HPDE6-E6E7 (cell line): ENCODE measurements at regions not wholly inside any gene's neighbourhood (a gene's known extent, or its start where the extent isn't known, plus 50 kb on each side); places are given as distances from the start of the nearest gene placed in this dataset.

ENCODE experiments used
- DNase-seq: peaks from one replicate; pipeline ENCODE4 v3.0.0; 2011; ENCODE audit warnings: missing footprints; ENCODE audit errors: extremely low spot score

DNA sequence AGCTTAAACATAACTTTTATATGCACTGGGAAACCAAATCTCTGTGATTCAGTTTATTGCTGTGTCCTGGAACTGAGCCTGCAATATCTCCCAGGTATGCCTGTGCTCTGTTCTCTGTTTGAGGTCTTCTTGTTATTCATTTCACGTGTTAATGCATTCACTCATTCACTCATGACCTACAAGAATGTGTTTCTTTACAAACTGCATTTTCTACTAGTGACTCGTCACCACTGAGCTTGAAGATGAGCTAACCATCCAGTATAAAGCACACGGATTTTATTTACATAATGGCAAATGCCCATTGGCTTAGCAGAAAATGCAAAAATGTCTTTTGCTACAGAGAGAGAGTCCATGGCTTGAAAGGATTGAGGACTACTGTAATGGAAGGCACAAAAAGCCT lies 75.0 kb upstream of the DUSP10 start:
- DNase-seq = no peak

DNA sequence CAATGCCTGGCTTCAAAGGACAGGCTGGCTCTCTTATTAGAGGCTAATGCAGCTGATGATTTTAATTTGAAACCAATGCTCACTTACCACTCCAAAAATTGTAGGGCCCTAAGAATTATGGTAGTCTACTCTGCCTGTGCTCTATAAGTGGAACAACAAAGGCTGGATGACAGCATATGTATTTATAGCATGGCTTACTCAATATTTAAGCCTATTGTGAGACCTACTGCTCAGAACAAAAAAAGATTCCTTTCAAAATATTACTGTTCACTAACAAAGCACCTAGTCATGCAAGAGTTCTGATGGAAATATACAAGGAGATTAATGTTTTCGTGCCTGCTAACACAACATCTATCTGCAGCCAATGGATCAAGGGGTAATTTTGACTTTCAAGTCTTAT lies 73.8 kb upstream of the DUSP10 start:
- no peak for DNase-seq

DNA sequence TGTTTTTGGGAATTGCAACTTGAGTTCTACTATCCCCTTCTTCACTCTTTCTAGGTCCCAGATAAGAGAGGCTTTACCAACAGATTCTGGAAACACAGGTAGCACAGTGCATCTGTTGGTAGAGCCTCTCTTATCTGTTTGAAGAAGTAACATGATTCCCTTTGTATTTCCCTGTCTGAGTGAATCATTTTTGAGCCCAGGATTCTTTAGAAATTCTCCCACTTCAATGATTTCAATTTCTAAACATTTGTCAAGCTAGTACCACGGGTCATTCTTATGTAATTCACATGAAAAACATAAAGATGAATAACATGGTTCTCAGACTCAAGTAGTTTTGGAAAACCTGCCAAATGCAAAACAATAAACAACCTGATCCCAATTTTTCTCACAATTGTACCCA lies 72.0 kb upstream of the DUSP10 start:
- no peak for DNase-seq

DNA sequence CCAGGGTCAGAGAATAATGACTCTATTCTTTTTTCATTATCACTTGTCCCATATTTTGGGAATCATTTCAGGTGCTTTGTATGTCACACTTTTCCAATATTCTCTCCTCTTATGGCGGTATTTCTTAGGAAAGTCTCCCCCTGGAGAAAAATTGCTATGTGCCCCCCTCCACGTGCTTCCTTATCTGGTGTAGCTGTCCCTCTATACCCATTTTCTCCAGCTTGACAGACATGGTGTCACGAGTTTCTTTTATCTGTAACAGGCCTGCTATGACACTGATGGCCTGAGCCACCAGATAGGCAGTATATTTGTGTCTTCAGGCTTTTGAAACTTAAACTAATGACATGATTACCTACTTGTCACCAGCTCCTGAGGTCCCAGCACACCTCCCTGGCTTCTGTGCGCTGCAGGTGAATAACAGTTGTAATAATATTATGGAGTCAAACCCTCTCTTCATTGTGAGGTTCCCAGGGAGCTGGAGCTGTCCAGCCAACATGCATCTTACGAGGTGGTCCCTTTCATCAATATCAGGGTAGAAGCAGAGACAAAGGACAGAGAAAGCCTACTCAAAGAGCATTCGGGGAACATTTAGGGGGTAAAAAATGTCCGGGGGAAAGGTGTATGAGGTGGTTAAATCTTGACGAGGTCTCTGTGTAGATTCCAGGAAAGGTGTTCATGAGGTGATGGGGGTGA lies 71.2 kb upstream of the DUSP10 start:
- DNase-seq = no peak

DNA sequence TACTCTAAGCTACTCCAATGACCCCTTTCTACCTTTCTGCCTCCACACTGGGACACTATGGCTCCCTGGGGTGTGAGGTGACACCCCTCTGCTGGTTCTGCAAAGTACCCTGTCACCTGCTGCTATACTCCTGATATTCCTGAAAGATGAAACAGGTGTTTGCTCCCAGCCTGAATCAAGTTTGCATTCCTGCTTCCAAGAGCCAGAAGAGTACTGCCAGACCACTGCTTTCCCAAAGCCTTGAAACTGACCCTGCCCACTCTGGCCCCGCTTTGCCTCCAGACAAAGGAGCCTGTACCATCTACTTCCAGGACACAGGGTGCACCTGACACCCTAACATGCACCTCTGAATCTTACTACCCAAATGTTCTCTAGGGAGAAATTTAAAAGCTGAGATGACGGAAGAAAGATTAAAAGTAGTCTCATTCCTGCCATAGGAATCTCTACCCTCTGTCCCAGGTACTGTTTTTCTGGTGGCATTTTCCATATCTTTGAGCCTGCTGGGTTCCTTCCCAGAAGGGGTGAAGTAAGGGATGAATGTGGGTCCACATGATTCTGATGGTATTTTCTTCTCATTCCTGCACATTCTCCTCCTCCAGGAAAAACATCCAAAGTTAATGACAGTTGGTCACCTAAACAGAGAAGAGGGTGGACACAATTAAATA lies 70.3 kb upstream of the DUSP10 start:
- DNase-seq = no peak

DNA sequence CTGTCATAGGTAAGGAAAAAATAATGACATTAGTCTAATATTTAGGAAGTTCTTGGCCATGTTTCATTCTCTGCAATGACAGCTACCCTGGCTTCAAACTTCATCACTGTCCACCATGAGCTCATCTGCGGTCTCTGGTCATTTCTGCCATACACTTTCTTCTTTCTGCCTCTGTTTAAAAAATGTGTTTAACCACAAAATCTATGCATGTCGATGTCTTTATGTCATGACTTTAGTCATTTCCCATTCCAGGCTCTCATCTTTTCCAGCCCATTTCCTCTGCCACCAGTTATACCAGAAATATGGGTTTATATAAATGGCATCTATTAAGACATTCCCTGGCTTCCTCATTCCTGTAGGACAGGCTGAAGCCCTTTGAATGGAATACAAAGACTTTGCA lies 68.5 kb upstream of the DUSP10 start:
- DNase-seq = peak; percentile 61

DNA sequence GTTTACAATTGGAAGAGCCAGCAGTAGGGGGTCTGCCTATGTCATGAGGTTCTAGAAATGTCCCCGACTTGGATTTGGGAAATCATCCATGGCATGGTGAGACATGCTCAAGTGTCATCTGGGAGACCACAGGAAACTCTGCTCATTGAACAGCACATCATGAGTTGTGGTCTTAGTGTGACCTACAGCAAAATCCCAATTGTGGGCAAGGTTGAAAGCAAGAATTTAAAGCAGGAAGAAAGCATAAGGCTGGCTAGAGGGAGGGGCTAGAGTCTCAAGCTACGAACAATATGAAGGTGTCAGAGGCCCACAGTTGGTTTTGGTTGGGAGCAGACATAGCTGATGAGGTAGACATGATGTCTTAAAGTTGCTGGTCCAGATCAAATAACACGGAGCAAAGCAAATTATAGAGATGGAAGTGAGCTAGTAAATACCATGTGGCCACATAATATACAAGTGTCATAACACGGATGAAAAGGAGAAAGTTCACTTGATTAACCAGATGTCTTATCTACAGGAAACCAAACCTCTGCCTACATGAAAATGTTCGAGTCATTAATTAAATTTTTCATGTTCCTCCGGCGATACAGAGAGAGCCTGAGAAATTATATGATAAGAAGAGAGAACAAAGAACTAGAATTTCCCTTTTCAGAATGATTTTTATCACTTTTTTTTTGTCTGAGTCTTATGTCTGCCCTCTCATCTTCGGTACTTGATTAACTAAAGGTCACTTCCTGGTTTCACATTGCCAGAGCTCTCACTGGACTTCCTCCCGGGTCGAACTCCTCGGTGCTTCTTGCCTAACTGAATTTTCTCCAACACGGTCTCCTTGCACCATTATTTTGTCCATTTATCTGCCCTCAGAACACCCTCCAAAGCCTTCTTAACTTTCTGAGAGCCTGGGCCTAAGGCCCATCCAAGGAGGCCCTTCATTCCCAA lies 67.5 kb upstream of the DUSP10 start:
- DNase-seq = no peak

DNA sequence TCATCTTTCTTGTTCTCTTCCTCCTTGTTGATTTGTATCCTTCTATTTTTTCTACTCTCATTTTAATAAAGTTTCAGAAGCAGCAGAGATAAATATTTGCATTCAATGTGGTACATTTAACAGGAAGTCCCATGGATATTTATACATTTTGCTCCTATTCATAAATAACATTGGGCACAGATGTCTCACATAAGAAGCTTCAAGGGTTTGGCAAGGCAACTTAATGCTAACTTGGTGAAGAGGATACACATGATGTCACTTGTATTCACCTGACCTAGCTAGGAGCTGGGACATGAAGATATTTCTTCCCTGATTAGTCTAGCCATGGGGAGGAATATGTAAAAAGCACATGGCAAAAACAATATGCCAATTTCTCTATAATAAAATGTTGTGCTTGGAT lies 65.1 kb upstream of the DUSP10 start:
- no peak for DNase-seq

DNA sequence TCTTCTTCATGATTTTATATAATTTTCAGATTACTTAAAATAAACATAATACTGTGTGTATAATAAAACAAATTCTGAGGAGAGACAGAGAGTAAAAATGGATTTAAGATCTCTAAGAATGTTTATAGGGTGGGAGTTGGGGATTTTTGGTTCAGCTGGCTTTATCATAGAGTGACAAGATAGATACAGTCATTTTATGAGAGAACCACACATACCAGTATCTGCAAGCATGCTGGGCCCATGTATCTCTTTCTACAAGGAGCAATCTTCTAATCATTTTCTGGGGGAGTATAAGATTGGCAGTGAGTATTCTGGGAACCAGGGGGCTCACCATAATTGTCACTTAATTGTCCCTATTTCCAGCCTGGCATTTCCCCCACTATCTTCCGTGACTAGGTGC lies 64.3 kb upstream of the DUSP10 start:
- DNase-seq = no peak

DNA sequence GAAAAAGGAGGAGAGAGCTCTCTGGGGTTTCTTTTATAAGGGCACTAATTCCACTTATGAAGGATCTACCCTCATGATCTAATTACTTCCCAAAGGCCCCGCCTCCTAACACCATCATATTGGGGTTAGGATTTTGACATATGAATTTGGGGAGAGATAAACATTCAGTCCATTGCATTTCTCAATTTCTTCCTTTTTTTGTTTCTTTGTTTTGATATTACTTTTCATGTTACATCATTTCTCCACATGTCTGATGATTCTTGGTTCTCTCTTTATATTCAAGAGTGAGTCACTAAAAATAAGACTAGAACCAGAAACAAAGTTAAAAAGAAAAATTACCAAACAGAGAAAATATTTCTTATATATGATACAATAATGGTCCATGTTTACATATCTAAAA lies 63.2 kb upstream of the DUSP10 start:
- no peak for DNase-seq

DNA sequence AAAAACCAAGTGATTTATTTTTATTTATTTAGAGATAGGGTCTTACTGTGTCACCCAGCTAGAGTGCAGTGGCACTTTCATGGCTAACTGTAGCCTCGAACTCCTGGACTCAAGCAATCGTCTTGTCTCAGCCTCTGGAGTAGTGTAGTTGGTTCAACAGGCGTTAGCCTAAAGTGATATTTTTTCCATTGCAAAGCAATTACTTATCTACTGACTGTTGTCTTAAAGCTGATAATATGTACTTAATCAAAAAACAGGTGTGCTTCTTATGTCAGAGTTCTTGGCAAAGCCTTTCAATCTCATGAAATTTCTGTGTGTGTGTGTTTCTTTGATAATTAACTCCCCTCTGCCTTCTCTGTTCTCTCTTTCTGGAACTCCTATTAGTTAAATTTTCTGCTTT lies 62.4 kb upstream of the DUSP10 start:
- DNase-seq = no peak

DNA sequence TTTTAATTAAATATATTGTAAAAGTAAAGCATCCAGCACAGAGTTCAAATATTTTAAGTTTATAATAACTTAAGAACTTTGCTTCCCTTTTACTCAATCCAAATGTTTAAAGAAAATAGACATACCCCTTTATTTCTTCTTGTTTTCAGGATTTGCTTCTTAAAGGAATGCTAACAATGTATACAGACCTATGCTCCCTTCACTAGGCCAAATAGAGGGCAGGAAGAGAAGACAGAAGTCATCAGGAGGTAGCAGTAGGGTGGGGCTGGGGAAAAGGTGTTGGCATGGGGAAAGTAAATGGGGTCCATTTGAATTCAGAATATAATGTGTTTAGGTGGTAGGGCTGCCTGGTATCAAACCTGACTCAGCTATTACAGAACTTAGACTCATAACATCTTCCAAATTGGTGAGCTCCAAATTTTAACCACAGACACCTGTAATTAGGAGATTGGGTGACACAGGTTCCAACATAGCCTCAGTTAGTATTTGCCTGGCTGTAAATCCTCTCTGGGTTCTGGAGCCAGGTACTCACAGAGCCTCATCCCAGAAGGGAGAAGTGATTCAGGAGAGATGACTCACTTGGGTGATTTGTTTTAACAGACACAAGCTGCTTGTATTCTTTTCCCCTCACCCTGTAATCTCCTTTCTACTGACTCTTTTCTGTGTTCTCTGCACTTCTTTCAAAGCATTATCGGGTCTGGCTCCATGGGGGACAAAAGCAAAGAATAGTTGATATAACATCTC lies 60.1 kb upstream of the DUSP10 start:
- DNase-seq = peak; percentile 77

DNA sequence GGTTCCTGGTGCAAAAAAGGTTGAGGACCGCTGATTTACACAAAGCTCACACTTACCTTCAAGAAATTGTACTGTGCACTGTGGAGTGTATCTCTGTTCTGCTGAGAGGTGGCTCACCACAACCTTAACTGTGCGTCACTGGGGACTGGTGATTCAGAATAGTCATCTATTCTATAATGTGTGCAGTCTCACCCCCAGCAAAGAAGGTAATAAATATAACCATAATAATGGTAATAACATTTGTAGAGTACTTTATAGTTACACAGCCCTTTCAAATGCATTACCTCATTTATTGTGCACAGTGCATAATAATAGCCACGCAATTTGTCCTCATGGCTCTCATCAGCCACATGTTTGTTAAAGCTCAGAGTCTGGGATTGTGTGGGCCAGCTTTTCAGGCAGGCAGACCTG lies 59.4 kb upstream of the DUSP10 start:
- DNase-seq = no peak

DNA sequence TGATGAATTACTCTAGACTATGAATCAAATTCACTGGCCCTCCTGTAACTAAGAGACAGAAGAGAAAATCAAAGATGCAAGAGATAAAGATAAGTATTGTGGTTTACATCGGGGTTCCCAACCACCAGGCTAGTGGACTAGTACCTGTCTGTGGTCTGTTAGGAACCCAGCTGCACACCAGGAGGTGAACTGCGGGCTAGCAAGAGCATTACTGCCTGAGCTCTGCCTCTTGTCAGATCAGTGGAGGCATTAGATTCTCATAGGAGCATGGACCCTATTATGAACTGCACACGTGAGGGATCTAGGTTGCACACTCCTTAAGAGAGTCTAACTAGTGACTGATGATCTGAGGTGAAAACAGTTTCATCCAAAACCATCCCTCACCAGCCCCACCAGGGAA lies 58.9 kb upstream of the DUSP10 start:
- no peak for DNase-seq

DNA sequence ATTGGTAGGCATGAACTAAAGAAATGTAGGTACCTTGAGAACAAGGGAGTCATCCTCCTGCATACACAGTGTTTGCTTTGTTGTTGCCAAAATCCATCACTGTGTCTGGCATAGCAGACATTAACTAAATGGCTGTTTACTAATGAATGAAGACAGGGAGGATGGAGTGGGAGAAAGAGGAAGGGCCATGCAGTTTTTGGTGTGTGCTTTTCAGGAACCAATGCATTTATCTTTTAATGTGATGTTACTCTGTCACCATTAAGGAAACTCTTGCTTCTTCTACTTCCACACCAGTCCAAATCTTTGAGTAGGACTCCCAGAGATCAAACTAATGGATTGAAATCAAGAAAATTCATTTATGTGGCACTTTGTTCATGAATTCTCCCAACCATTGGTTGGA lies 55.6 kb upstream of the DUSP10 start:
- no peak for DNase-seq

DNA sequence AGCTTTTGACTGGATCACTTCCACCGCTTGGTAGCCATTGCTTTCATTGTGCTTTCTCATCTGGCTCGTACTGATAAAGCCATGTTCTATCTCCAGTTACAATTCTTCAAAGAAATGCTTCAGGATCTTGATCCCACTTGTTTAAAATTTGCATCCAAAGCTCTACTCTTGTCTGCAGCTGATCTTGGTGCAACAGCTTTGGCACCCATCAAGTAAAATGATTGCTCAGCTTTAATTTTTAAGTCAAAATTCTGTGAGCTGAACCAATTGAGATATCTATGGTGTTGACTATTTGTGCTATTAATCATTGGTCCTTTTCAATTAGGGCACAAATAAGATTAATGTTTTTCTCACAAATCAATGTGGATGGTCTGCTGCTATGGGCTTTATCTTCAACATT lies 54.8 kb upstream of the DUSP10 start:
- DNase-seq = no peak

DNA sequence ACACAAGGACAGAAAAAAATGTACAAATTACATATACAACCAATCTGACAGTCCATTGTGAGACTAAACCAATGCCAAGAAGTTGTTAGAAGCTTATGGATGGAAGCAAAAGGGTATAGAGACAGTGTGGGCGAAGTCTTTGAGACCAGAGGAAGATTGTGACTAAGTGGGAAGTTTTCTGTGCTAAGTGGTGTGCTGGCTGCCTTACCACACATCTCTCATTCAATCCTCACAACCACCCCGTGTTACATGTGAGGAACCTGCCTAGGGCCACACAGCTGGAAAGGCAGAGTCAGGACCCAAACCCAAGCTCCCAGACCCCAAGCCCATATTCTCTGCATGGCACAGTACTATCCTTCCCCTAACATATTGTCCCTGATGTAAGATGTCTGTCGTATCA lies 53.5 kb upstream of the DUSP10 start:
- no peak for DNase-seq

DNA sequence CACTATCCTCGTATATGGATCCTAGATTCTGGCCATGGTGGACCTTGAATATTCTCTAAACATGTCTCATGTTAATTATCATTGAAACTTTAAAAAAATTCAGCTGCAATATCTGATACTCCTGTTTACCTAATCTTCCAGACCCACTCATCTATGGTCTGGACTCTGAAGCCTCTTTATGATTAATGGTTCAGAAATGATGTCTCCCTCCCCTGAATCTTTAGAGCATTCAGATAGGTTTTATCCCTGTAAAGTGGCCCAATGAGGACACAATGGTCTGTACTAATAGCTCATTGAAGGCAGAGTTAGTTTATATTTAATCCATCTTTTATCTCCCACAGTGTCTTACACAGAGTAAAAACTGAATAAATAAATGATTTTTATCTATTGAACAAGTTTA lies 53.0 kb upstream of the DUSP10 start:
- no peak for DNase-seq

DNA sequence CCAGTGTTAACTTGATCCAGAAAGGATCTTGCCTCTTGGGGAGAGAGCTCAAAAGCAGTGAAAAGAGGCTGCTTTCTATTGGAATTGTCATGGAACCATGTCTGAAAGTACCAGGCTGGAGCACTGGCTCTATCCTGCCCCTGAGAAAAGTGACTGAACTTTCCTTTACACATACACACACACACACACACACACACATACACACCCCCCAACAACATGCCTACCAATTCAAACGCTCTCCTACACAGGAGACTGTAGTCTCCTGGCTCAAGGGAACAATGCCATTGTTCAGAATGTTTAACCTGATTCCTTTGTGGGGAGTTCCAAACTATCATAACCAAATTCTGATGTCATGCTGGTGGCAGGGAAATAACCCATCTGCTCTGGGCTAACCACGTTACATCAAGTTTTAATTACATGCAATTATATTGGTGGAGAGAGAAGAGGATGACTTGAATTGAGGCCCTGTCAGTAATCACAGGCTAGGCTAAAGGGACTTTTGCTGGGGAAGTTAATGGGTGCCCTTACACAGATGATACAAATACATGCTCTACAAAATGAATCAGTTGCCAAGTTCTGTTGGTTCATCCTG lies 52.3 kb upstream of the DUSP10 start:
- DNase-seq = no peak

DNA sequence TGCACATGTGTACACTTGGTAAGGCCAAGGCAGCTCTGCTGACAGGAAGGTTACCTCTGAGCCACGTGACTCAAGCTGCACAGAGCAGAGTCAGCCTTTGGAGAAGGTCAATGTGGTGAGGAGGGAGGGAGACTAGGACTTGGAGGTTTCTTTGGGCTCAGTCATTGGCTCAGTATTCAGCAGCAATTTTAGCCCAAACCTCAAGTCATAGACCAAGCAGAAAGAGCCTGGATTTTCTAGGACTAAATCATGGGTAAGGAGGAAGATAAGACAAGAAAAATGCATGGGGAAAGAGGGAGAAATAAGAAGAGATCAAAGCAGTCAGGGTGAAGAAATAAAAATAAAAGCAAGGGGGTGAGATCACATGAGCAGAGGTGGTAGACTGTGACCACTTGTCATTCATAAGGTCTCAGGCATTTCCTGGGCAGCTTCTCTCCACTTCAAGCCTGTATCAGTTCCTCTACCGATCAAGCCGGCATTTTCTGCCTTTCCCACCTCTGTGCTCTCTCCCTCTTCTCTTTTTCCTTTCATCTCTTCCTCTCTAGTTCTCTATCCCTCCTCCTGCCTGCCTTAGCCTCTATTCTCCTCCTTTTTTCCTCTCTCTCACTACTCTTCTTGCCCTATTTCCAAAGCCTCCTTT lies 51.7 kb upstream of the DUSP10 start:
- DNase-seq = no peak

DNA sequence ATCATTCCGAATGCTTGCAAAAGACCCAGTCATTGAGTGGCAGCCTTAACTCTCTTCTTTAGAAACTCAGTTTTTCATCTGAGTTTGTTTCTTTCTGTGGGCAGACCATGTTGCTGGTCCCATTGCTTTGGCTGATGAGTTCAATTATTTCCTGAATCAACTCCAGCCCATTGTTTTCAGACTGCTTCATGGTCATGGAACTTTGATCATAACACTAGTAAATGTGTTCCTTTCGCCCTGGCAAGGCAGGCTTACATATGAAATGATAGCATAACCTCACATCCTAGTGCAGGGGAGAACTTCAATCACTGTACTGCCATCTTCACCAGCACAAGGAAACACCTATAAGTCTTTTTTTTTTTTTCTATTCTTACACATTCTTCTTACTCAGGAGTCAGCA lies 50.0 kb upstream of the DUSP10 start:
- no peak for DNase-seq
